WTC11 (cell line): ENCODE measurements at regions not wholly inside any gene's neighbourhood (a gene's known extent, or its start where the extent isn't known, plus 50 kb on each side); places are given as distances from the start of the nearest gene placed in this dataset.

Experiments used
- ATAC-seq: fragments of 200-7000 bp; cut with Tn5 transposase; 2 replicates; pipeline ENCODE4 v1.10.0; 2021; ENCODE audit warnings: mild to moderate bottlenecking, moderate library complexity
- CTCF ChIA-PET: fragments of 300-600 bp; sonication (Branson Sonifier 250); formaldehyde crosslinking; loops from one replicate; lab custom pipeline; 2021; ENCODE audit warnings: antibody characterized with exemption; lab: Charles Lee
- POLR2A ChIA-PET: fragments of 350-600 bp; sonication (Branson Sonifier 250); formaldehyde crosslinking; loops from one replicate; lab custom pipeline; 2021; ENCODE audit warnings: antibody characterized with exemption; lab: Charles Lee
- DNase-seq: peaks from one replicate; pipeline ENCODE4 v3.0.0; 2021; ENCODE audit warnings: low spot score
- H3K27ac Mint-ChIP-seq: 2 replicates; pipeline ENCODE4 v1.8.0; 2021; ENCODE audit warnings: mixed read lengths
- H3K27me3 Mint-ChIP-seq: 2 replicates; pipeline ENCODE4 v1.8.0; 2021; ENCODE audit warnings: low read depth, mild to moderate bottlenecking, moderate library complexity, mixed read lengths
- H3K36me3 Mint-ChIP-seq: 2 replicates; pipeline ENCODE4 v1.8.0; 2021; ENCODE audit warnings: mixed read lengths
- H3K4me1 Mint-ChIP-seq: 2 replicates; pipeline ENCODE4 v1.8.0; 2022; ENCODE audit warnings: mixed read lengths
- H3K4me3 Mint-ChIP-seq: 2 replicates; pipeline ENCODE4 v1.8.0; 2021; ENCODE audit warnings: mild to moderate bottlenecking, moderate library complexity, mixed read lengths
- H3K9me3 Mint-ChIP-seq: 2 replicates; pipeline ENCODE4 v1.8.0; 2021; ENCODE audit warnings: mixed read lengths
- ATF1 ChIP-seq: sonication (generic); formaldehyde crosslinking; IDR thresholded peaks from 2 replicates; pipeline ENCODE4 v1.8.1; 2023; ENCODE audit warnings: mild to moderate bottlenecking, moderate library complexity, missing genetic modification reagents
- ELF4 ChIP-seq: sonication (generic); formaldehyde crosslinking; IDR thresholded peaks from 2 replicates; pipeline ENCODE4 v1.8.1; 2022; ENCODE audit warnings: low read depth, mild to moderate bottlenecking, moderate library complexity, missing genetic modification reagents
- EMX1 ChIP-seq: fragments of 250-450 bp; sonication (Bioruptor Pico); IDR thresholded peaks from 2 replicates; pipeline ENCODE4 v1.8.0; 2021; ENCODE audit warnings: mild to moderate bottlenecking
- FOXJ3 ChIP-seq: sonication (generic); formaldehyde crosslinking; IDR thresholded peaks from 2 replicates; pipeline ENCODE4 v1.9.0; 2021; ENCODE audit warnings: missing genetic modification reagents, mild to moderate bottlenecking, borderline replicate concordance
- FOXK1 ChIP-seq: sonication (generic); formaldehyde crosslinking; IDR thresholded peaks from 2 replicates; pipeline ENCODE4 v1.8.0; 2022; ENCODE audit warnings: mild to moderate bottlenecking, moderate library complexity, missing genetic modification reagents
- MXD4 ChIP-seq: fragments of 250-450 bp; sonication (Bioruptor Pico); IDR thresholded peaks from 2 replicates; pipeline ENCODE4 v1.8.0; 2021; ENCODE audit warnings: mild to moderate bottlenecking, moderate library complexity, borderline replicate concordance
- NFE2L1 ChIP-seq: sonication (generic); formaldehyde crosslinking; IDR thresholded peaks from 2 replicates; pipeline ENCODE4 v1.8.1; 2023; ENCODE audit warnings: missing genetic modification reagents
- NR2C2 ChIP-seq: sonication (generic); formaldehyde crosslinking; IDR thresholded peaks from 2 replicates; pipeline ENCODE4 v1.8.0; 2022; ENCODE audit warnings: mild to moderate bottlenecking, missing genetic modification reagents
- RELA ChIP-seq: sonication (generic); formaldehyde crosslinking; IDR thresholded peaks from 2 replicates; pipeline ENCODE4 v1.8.1; 2022; ENCODE audit warnings: missing genetic modification reagents, mild to moderate bottlenecking, borderline replicate concordance
- TCF7 ChIP-seq: sonication (generic); formaldehyde crosslinking; IDR thresholded peaks from 2 replicates; pipeline ENCODE4 v1.8.0; 2022; ENCODE audit warnings: mild to moderate bottlenecking, low read depth, missing genetic modification reagents, moderate library complexity
- TEAD1 ChIP-seq: sonication (generic); formaldehyde crosslinking; IDR thresholded peaks from 2 replicates; pipeline ENCODE4 v1.8.0; 2022; ENCODE audit warnings: mild to moderate bottlenecking, missing genetic modification reagents
- TP53 ChIP-seq: sonication (generic); formaldehyde crosslinking; IDR thresholded peaks from 2 replicates; pipeline ENCODE4 v1.8.1; 2023; ENCODE audit warnings: mild to moderate bottlenecking, missing genetic modification reagents
- ZNF671 ChIP-seq: fragments of 250-450 bp; sonication (Bioruptor Pico); IDR thresholded peaks from 2 replicates; pipeline ENCODE4 v1.8.0; 2021; ENCODE audit warnings: mild to moderate bottlenecking
- TF ChIP-seq, protein P1 (sequence below): sonication (generic); formaldehyde crosslinking; IDR thresholded peaks from 2 replicates; pipeline ENCODE4 v1.8.0; 2022; ENCODE audit warnings: missing genetic modification reagents
- TF ChIP-seq, protein P2 (sequence below): sonication (generic); formaldehyde crosslinking; IDR thresholded peaks from 2 replicates; pipeline ENCODE4 v1.8.0; 2023; ENCODE audit warnings: mild to moderate bottlenecking, missing genetic modification reagents
- TF ChIP-seq, protein P3 (sequence below): sonication (generic); formaldehyde crosslinking; IDR thresholded peaks from 2 replicates; pipeline ENCODE4 v1.8.0; 2022; ENCODE audit warnings: mild to moderate bottlenecking, missing genetic modification reagents
- TF ChIP-seq, protein P4 (sequence below): sonication (generic); formaldehyde crosslinking; IDR thresholded peaks from 2 replicates; pipeline ENCODE4 v1.8.1; 2022; ENCODE audit warnings: missing genetic modification reagents, borderline replicate concordance

DNA sequence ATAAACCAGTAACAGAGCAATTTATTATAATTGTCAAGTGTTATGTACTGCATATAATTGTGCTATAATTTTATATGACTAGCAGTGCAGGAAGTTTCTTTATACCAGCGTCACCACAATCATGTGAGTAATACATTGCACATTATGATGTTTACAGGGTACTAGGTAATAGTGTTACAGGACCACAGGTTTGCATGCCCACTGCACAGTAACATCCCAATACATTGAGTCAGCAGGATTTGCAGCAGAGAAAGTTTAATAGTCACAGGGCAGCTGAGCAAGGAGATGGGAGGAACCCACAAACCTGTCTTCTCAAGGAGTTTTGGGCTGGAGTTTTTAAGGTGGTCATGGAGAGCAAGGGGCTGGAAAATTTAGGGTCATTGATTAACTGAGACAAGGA is 1042.9 kb upstream of the ACVR2A start:
- CTCF ChIA-PET, result no interaction called here
- no peak overlapping the region for H3K27ac Mint-ChIP-seq

DNA sequence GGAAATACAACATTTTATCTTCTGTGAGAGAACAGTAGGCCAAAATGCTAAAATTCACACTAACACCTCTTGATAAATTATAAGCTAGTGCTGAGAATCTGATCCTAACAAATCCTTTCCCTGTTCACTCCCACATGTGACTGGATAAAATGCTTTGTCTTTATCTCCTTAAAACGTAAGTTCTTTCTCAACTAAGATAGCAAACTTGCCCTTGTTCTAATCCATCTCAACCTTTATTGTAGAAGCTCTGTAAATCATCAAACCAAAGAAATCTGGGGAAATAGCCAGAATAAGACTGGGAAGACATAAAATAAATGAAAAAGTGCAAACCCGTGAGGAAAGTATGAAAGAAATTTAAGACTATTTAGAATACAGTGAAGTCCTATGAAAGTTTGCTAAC is 1058.4 kb upstream of the ACVR2A start:
- ATAC-seq (no peak), DNase-seq (no peak)
- TF ChIP-seq EMX1 (CRISPR knock-in tag) (no peak), TCF7 (CRISPR knock-in tag) (no peak), NFE2L1 (no peak), ELF4 (no peak)
- peaks cover 31% of the 10 kb centered on the region for H3K36me3 Mint-ChIP-seq
- ChIA-PET POLR2A (no interaction called here), CTCF (no interaction called here)
- H3K4me3 Mint-ChIP-seq, result no peak overlapping the region
- H3K27ac Mint-ChIP-seq, result no peak overlapping the region; the same call in 1 of the 2 replicates
- H3K9me3 Mint-ChIP-seq, result peaks cover 45% of the 10 kb centered on the region
- H3K4me1 Mint-ChIP-seq, result peaks cover 17% of the 10 kb centered on the region
- H3K27me3 Mint-ChIP-seq, result no peaks in the 10 kb centered on the region

More for the DNA sequence above, 1042.9 kb upstream of the ACVR2A start:
- H3K9me3 Mint-ChIP-seq, result no peaks in the 10 kb centered on the region
- H3K36me3 Mint-ChIP-seq, result no peaks in the 10 kb centered on the region
- no peaks in the 10 kb centered on the region for H3K27me3 Mint-ChIP-seq
- DNase-seq, result no peak
- peaks cover 7% of the 10 kb centered on the region for H3K4me1 Mint-ChIP-seq
- H3K4me3 Mint-ChIP-seq, result no peak overlapping the region
- POLR2A ChIA-PET, result no interaction called here
- TF ChIP-seq MXD4 (no peak), FOXK1 (CRISPR knock-in tag) (no peak), TP53 (CRISPR knock-in tag) (no peak)
- TF ChIP-seq, all 79 proteins: peak for 0
- no peak for ATAC-seq

DNA sequence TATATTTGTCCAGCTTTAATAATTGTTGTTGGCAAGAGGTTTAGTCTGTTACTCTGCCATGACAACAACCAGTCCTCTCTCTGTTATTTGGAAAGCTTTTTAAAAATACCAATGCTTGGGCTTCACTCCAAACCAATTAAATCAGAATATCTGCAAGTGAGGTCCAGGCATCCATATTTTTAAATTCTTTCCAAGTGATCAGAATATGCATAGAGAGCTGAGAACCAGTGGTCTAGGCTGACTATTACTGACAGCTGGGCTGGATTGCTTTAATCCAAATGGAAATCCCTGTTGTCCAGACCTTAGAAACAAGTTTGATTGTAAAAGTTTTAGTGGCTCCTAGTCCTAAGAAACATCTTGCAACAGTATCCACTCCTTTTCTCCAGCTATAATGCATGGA is 1059.7 kb upstream of the ACVR2A start:
- CTCF ChIA-PET, result interaction anchor here (0.8 kb wide), 1 partner anchor 142 kb away, joined by 3 read pairs; no protein-coding TSS in a partner anchor
- POLR2A ChIA-PET, result no interaction called here
- H3K4me3 Mint-ChIP-seq, result no peak overlapping the region
- no peaks in the 10 kb centered on the region for H3K27me3 Mint-ChIP-seq
- peaks cover 31% of the 10 kb centered on the region for H3K36me3 Mint-ChIP-seq
- ATAC-seq, result no peak
- H3K27ac Mint-ChIP-seq, result no peak overlapping the region
- TF ChIP-seq TEAD1 (CRISPR knock-in tag) (no peak), RELA (no peak), NR2C2 (CRISPR knock-in tag) (no peak), FOXJ3 (no peak)
- DNase-seq, result no peak
- H3K4me1 Mint-ChIP-seq, result peaks cover 17% of the 10 kb centered on the region
- H3K9me3 Mint-ChIP-seq, result peaks cover 37% of the 10 kb centered on the region

DNA sequence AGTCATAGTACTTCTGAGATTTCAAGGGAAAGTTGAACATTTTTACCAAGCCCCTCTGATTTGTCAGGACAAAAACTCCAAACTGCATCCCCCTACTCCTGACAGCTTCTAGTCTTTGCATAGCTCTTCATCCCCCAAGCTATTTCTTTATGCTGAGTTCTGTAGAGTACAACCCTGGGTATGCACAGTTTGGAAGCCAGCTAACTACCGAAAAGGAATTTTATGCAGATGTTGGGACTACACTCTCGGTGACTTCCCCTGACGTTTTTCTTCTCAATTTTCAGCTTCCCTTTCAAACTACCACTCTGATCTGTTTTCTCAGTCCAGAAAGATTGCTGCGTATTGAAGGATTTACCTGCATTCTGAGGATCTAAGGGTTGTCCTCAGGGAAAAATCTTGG is 1060.2 kb upstream of the ACVR2A start:
- no peak for ATAC-seq
- CTCF ChIA-PET, result interaction anchor here (0.8 kb wide), 1 partner anchor 143 kb away, joined by 3 read pairs; no protein-coding TSS in a partner anchor
- TF ChIP-seq, protein P1, sequence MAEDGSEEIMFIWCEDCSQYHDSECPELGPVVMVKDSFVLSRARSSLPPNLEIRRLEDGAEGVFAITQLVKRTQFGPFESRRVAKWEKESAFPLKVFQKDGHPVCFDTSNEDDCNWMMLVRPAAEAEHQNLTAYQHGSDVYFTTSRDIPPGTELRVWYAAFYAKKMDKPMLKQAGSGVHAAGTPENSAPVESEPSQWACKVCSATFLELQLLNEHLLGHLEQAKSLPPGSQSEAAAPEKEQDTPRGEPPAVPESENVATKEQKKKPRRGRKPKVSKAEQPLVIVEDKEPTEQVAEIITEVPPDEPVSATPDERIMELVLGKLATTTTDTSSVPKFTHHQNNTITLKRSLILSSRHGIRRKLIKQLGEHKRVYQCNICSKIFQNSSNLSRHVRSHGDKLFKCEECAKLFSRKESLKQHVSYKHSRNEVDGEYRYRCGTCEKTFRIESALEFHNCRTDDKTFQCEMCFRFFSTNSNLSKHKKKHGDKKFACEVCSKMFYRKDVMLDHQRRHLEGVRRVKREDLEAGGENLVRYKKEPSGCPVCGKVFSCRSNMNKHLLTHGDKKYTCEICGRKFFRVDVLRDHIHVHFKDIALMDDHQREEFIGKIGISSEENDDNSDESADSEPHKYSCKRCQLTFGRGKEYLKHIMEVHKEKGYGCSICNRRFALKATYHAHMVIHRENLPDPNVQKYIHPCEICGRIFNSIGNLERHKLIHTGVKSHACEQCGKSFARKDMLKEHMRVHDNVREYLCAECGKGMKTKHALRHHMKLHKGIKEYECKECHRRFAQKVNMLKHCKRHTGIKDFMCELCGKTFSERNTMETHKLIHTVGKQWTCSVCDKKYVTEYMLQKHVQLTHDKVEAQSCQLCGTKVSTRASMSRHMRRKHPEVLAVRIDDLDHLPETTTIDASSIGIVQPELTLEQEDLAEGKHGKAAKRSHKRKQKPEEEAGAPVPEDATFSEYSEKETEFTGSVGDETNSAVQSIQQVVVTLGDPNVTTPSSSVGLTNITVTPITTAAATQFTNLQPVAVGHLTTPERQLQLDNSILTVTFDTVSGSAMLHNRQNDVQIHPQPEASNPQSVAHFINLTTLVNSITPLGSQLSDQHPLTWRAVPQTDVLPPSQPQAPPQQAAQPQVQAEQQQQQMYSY (CRISPR knock-in tag), result no peak
- TF ChIP-seq, all 79 proteins: peak for 0
- POLR2A ChIA-PET, result no interaction called here
- peaks cover 28% of the 10 kb centered on the region for H3K36me3 Mint-ChIP-seq
- H3K4me3 Mint-ChIP-seq, result no peak overlapping the region
- no peak for DNase-seq
- no peaks in the 10 kb centered on the region for H3K27me3 Mint-ChIP-seq
- H3K27ac Mint-ChIP-seq, result no peak overlapping the region
- H3K4me1 Mint-ChIP-seq, result peaks cover 17% of the 10 kb centered on the region
- peaks cover 35% of the 10 kb centered on the region for H3K9me3 Mint-ChIP-seq

DNA sequence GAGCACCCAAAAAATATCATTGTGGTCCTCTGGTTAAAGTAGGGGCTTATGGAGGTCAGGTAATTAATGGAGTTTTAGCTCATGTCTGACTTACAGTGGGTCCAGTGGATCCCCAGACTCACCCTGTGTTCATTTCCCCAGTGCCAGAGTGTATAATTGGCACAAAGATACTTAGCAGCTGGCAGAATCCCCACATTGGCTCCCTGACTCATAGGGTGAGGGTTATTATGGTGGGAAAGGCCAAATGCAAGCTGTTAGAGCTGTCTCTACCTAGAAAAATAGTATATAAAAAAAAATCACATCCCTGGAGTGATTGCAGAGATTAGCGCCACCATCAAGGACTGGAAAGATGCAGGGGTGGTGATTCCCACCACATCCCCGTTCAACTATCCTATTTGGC is 1067.6 kb upstream of the ACVR2A start:
- ChIA-PET CTCF (no interaction called here), POLR2A (no interaction called here)
- peaks cover 3% of the 10 kb centered on the region for H3K4me1 Mint-ChIP-seq
- no peaks in the 10 kb centered on the region for H3K36me3 Mint-ChIP-seq
- DNase-seq (no peak), ATAC-seq (no peak)
- no peak overlapping the region for H3K4me3 Mint-ChIP-seq
- no peak overlapping the region for H3K27ac Mint-ChIP-seq
- H3K9me3 Mint-ChIP-seq, result peaks cover 18% of the 10 kb centered on the region
- no peaks in the 10 kb centered on the region for H3K27me3 Mint-ChIP-seq
- TF ChIP-seq ATF1 (CRISPR knock-in tag) (no peak), ZNF671 (CRISPR knock-in tag) (no peak)
- TF ChIP-seq, protein P2, sequence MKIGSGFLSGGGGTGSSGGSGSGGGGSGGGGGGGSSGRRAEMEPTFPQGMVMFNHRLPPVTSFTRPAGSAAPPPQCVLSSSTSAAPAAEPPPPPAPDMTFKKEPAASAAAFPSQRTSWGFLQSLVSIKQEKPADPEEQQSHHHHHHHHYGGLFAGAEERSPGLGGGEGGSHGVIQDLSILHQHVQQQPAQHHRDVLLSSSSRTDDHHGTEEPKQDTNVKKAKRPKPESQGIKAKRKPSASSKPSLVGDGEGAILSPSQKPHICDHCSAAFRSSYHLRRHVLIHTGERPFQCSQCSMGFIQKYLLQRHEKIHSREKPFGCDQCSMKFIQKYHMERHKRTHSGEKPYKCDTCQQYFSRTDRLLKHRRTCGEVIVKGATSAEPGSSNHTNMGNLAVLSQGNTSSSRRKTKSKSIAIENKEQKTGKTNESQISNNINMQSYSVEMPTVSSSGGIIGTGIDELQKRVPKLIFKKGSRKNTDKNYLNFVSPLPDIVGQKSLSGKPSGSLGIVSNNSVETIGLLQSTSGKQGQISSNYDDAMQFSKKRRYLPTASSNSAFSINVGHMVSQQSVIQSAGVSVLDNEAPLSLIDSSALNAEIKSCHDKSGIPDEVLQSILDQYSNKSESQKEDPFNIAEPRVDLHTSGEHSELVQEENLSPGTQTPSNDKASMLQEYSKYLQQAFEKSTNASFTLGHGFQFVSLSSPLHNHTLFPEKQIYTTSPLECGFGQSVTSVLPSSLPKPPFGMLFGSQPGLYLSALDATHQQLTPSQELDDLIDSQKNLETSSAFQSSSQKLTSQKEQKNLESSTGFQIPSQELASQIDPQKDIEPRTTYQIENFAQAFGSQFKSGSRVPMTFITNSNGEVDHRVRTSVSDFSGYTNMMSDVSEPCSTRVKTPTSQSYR, result no peak
- TF ChIP-seq, protein P3, sequence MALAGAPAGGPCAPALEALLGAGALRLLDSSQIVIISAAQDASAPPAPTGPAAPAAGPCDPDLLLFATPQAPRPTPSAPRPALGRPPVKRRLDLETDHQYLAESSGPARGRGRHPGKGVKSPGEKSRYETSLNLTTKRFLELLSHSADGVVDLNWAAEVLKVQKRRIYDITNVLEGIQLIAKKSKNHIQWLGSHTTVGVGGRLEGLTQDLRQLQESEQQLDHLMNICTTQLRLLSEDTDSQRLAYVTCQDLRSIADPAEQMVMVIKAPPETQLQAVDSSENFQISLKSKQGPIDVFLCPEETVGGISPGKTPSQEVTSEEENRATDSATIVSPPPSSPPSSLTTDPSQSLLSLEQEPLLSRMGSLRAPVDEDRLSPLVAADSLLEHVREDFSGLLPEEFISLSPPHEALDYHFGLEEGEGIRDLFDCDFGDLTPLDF (CRISPR knock-in tag), result no peak
- TF ChIP-seq, protein P4, sequence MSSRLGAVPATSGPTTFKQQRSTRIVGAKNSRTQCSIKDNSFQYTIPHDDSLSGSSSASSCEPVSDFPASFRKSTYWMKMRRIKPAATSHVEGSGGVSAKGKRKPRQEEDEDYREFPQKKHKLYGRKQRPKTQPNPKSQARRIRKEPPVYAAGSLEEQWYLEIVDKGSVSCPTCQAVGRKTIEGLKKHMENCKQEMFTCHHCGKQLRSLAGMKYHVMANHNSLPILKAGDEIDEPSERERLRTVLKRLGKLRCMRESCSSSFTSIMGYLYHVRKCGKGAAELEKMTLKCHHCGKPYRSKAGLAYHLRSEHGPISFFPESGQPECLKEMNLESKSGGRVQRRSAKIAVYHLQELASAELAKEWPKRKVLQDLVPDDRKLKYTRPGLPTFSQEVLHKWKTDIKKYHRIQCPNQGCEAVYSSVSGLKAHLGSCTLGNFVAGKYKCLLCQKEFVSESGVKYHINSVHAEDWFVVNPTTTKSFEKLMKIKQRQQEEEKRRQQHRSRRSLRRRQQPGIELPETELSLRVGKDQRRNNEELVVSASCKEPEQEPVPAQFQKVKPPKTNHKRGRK (CRISPR knock-in tag), result no peak
